Lung (tissue), 11 donors: ENCODE measurements at regions not wholly inside any gene's neighbourhood (a gene's known extent, or its start where the extent isn't known, plus 50 kb on each side); places are given as distances from the start of the nearest gene placed in this dataset.

Experiments
- ATAC-seq: fragments of 200-7000 bp; cut with Tn5 transposase; one replicate; pipeline ENCODE4 v1.9.1; 2020; ENCODE audit warnings: moderate number of reproducible peaks; ENCODE audit not compliant: insufficient read depth, low FRiP score
- DNase-seq, 3 donors: peaks; one replicate each; pipeline ENCODE4 v3.0.0-alpha.2; 2013 to 2017
- H3K27ac ChIP-seq, 2 donors: one replicate each; pipeline ENCODE4 v1.5.1; 2013; ENCODE audit warnings: mild to moderate bottlenecking in 2 of 2, moderate library complexity in 2 of 2, control low read depth in 1 of 2, inconsistent platforms in 1 of 2, low read depth in 1 of 2, low read length in 1 of 2
- H3K27me3 ChIP-seq, 3 donors: one replicate each; pipeline ENCODE4 v1.5.1; 2013; ENCODE audit warnings: low read length in 2 of 3; ENCODE audit not compliant: control insufficient read depth in 3 of 3, insufficient read depth in 3 of 3
- H3K36me3 ChIP-seq, 4 donors: one replicate each; pipeline ENCODE4 v1.5.1; 2013; ENCODE audit warnings: low read length in 4 of 4, mild to moderate bottlenecking in 1 of 4, moderate library complexity in 1 of 4; ENCODE audit not compliant: control insufficient read depth in 4 of 4, insufficient read depth in 4 of 4
- H3K4me1 ChIP-seq, 5 donors: one replicate each; pipeline ENCODE4 v1.5.1; 2013; ENCODE audit warnings: low read length in 5 of 5, mild to moderate bottlenecking in 2 of 5, moderate library complexity in 1 of 5; ENCODE audit not compliant: control insufficient read depth in 5 of 5, insufficient read depth in 5 of 5
- H3K4me3 ChIP-seq: one replicate; pipeline ENCODE4 v1.5.1; 2013; ENCODE audit warnings: mild to moderate bottlenecking, control low read depth, moderate library complexity
- H3K9ac ChIP-seq, 2 donors: one replicate each; pipeline ENCODE4 v1.5.1; 2013; ENCODE audit warnings: low read length in 2 of 2, control low read depth in 1 of 2; ENCODE audit not compliant: insufficient read depth in 1 of 2
- H3K9me3 ChIP-seq, 4 donors: one replicate each; pipeline ENCODE4 v1.5.1; 2013; ENCODE audit warnings: low read length in 3 of 4, mild to moderate bottlenecking in 1 of 4, moderate library complexity in 1 of 4; ENCODE audit not compliant: control insufficient read depth in 4 of 4, insufficient read depth in 3 of 4
- CTCF ChIP-seq: IDR thresholded peaks from 2 replicates; pipeline ENCODE4 v1.5.1; 2012; ENCODE audit warnings: mild to moderate bottlenecking; ENCODE audit errors: control extremely low read depth, extremely low read depth
- WGBS, 2 donors: extraction: QIAGEN DNeasy Blood & Tissue Kit; methylation state at CpG; one replicate each; pipeline ENCODE4 v1.1.7; 2013; 5-methylcytosine and 5-hydroxymethylcytosine counted together
- donor health status: control.
- donor health status: control.
- donor health status: Bipolar disorder and iron deficiency.
- donor health status: healthy.
- donor health status: DM: yes; HTN: yes; CAD: no.

GRCh38 chr16:87138738-87139267 is 178.4 kb downstream of the C16orf95 start:
- no peak for TF ChIP-seq CTCF
- whole genome bisulfite sequencing, 2 donors, result 86 to 89% methylated on average over 13 of the region's 13 CpGs
- Histone ChIP-seq H3K27me3 (no peaks in the 10 kb centered on the region), H3K9me3 (peaks cover 0 to 12% (median 2%) of the 10 kb centered on the region in 4 donors), H3K4me1 (peaks cover 0 to 7% (median 0%) of the 10 kb centered on the region in 5 donors), H3K9ac (no peak overlapping the region), H3K36me3 (no peaks in the 10 kb centered on the region), H3K4me3 (no peak overlapping the region), H3K27ac (no peak overlapping the region)
- no peak for ATAC-seq
- DNase-seq, result no peak

- Histone ChIP-seq H3K9ac (no peak overlapping the region), H3K27ac (no peak overlapping the region), H3K27me3 (no peaks in the 10 kb centered on the region), H3K4me1 (peaks cover 0 to 7% (median 0%) of the 10 kb centered on the region in 5 donors), H3K36me3 (no peaks in the 10 kb centered on the region), H3K9me3 (peaks cover 0 to 15% (median 2%) of the 10 kb centered on the region in 4 donors), H3K4me3 (no peak overlapping the region)
- no peak for TF ChIP-seq CTCF
- 77 to 78% methylated on average over 39 of the region's 39 CpGs for whole genome bisulfite sequencing, 2 donors
- peak; percentile 35 to 60 (median 35) for DNase-seq
- ATAC-seq, result no peak
Observed at GRCh38 chr16:87140211-87141200, 176.7 kb downstream of the C16orf95 start.

- Histone ChIP-seq H3K9ac (no peak overlapping the region), H3K4me1 (peaks cover 0 to 7% (median 0%) of the 10 kb centered on the region in 5 donors), H3K27ac (no peak overlapping the region), H3K36me3 (no peaks in the 10 kb centered on the region), H3K9me3 (peaks cover 0 to 15% (median 2%) of the 10 kb centered on the region in 4 donors), H3K27me3 (no peaks in the 10 kb centered on the region), H3K4me3 (no peak overlapping the region)
- DNase-seq (no peak), ATAC-seq (no peak)
- no peak for TF ChIP-seq CTCF
- WGBS, 2 donors, result 74 to 79% methylated on average over 5 of the region's 5 CpGs
Observed at GRCh38 chr16:87141402-87141801, 175.8 kb downstream of the C16orf95 start.
